K562 (cell line): ENCODE measurements at regions not wholly inside any gene's neighbourhood (a gene's known extent, or its start where the extent isn't known, plus 50 kb on each side); places are given as distances from the start of the nearest gene placed in this dataset.

Source experiments
- ATAC-seq: fragments of 200-7000 bp; cut with Tn5 transposase; 3 replicates; pipeline ENCODE4 v1.9.1; 2020; ENCODE audit warnings: moderate library complexity
- BruUV-seq: library from RNA; stranded (reverse); fragments of 400-500 nt; replicated peaks from 2 replicates; lab custom pipeline; 2021; lab: Mats Ljungman, UMichigan
- CTCF ChIA-PET: fragments of 300-600 bp; formaldehyde crosslinking; extraction: SDS; loops from one replicate; lab custom pipeline; 2021; ENCODE audit warnings: low intra/inter-chr PET ratio; lab: Yijun Ruan, JAX
- POLR2A ChIA-PET: fragments of 300-600, 350-650 bp; sonication (Branson Sonifier 250); formaldehyde crosslinking; extraction: SDS; loops from one replicate; lab custom pipeline; 2021; ENCODE audit warnings: antibody characterized with exemption, inconsistent platforms; lab: Yijun Ruan, JAX
- DNase-seq, 4 experiments: peaks; one replicate each; pipeline versions ENCODE4 v3.0.0 to v3.0.0-alpha.2; 2011 to 2018; ENCODE audit warnings: low spot score in 3 of 4, mixed read lengths in 3 of 4; ENCODE audit errors: extremely low read depth in 1 of 4
- FAIRE-seq: peaks from 2 replicates; lab custom pipeline; 2011; peaks lifted over from hg19 to GRCh38; lab: Jason Lieb, UNC
- H2AFZ ChIP-seq: 2 replicates; pipeline ENCODE4 v1.6.0; 2011; ENCODE audit warnings: low read depth, low read length, control low read depth, inconsistent platforms
- H3K27ac ChIP-seq: fragments of 200-600 bp; 3 replicates; pipeline ENCODE4 v1.8.0; 2011; ENCODE audit warnings: low read depth, mild to moderate bottlenecking, control low read depth, inconsistent platforms, low read length, moderate library complexity, mixed read lengths; ENCODE audit errors: extremely low read depth
- H3K27me3 ChIP-seq, 2 experiments: fragments of 300-600 bp in 1 of 2; 2 replicates in 1 of 2; 3 replicates in 1 of 2; pipeline versions ENCODE4 v1.6.0 to v1.8.0; 2011; ENCODE audit warnings: inconsistent platforms in 2 of 2, low read length in 2 of 2, mild to moderate bottlenecking in 1 of 2, mixed read lengths in 1 of 2, moderate library complexity in 1 of 2; ENCODE audit not compliant: control insufficient read depth in 2 of 2, insufficient read depth in 2 of 2
- H3K36me3 ChIP-seq: fragments of 300-600 bp; 3 replicates; pipeline ENCODE4 v1.8.0; 2011; ENCODE audit warnings: mild to moderate bottlenecking, low read length, inconsistent platforms; ENCODE audit not compliant: control insufficient read depth, insufficient read depth
- H3K4me1 ChIP-seq, 2 experiments: fragments of 200-600 bp in 1 of 2; replicated peaks in 1 of 2; 2 replicates in 1 of 2; 3 replicates in 1 of 2; pipeline versions ENCODE4 v1.5.1 to v1.8.0; 2011; ENCODE audit warnings: inconsistent platforms in 2 of 2, low read length in 2 of 2, mild to moderate bottlenecking in 1 of 2, mixed read lengths in 1 of 2, moderate library complexity in 1 of 2; ENCODE audit not compliant: control insufficient read depth in 2 of 2, insufficient read depth in 2 of 2
- H3K4me2 ChIP-seq: 2 replicates; pipeline ENCODE4 v1.6.1; 2011; ENCODE audit warnings: low read length, control low read depth, inconsistent platforms, mixed read lengths; ENCODE audit not compliant: insufficient read depth
- H3K4me3 ChIP-seq: fragments of 200-600 bp; sonication (generic), shearing (Covaris generic); 2 replicates; pipeline ENCODE4 v1.5.1; 2016; ENCODE audit warnings: control low read depth, inconsistent platforms
- H3K79me2 ChIP-seq: fragments of 200-600 bp; 3 replicates; pipeline ENCODE4 v1.8.0; 2011; ENCODE audit warnings: low read length, inconsistent platforms; ENCODE audit not compliant: control insufficient read depth, insufficient read depth
- H3K9ac ChIP-seq, 2 experiments: 2 replicates each; pipeline versions ENCODE4 v1.6.0 to v1.6.1; 2011; ENCODE audit warnings: low read depth in 2 of 2, low read length in 2 of 2, control low read depth in 1 of 2, inconsistent platforms in 1 of 2, mild to moderate bottlenecking in 1 of 2, mixed read lengths in 1 of 2; ENCODE audit not compliant: insufficient read depth in 1 of 2
- H3K9me1 ChIP-seq: one replicate; pipeline ENCODE4 v1.6.0; 2011; ENCODE audit warnings: inconsistent platforms, mild to moderate bottlenecking, low read length, moderate library complexity; ENCODE audit not compliant: control insufficient read depth, insufficient read depth
- H3K9me3 ChIP-seq: replicated peaks from 2 replicates; pipeline ENCODE4 v1.5.1; 2011; ENCODE audit warnings: low read depth, low read length, inconsistent platforms; ENCODE audit not compliant: control insufficient read depth, insufficient read depth
- H4K20me1 ChIP-seq: replicated peaks from 2 replicates; pipeline ENCODE4 v1.6.1; 2011; ENCODE audit warnings: low read length, inconsistent platforms, mixed read lengths; ENCODE audit not compliant: control insufficient read depth, insufficient read depth
- BRCA1 ChIP-seq, 2 experiments: fragments of 450-650 bp in 1 of 2; sonication (generic) in 1 of 2; formaldehyde crosslinking in 1 of 2; IDR thresholded peaks; 2 replicates each; pipeline versions ENCODE4 v1.5.0 to v1.6.1; 2017 to 2020; ENCODE audit warnings: mild to moderate bottlenecking in 1 of 2, missing genetic modification reagents in 1 of 2
- CREM ChIP-seq: IDR thresholded peaks from 2 replicates; pipeline ENCODE4 v1.6.1; 2014; ENCODE audit warnings: antibody characterized with exemption, low read depth
- DMBX1 ChIP-seq: fragments of 250-450 bp; sonication (Bioruptor Pico); IDR thresholded peaks from 2 replicates; pipeline ENCODE4 v1.8.0; 2022; ENCODE audit warnings: inconsistent platforms, mild to moderate bottlenecking, moderate library complexity, borderline replicate concordance
- E4F1 ChIP-seq: fragments of 250-450 bp; sonication (Bioruptor Pico); IDR thresholded peaks from 2 replicates; pipeline ENCODE4 v1.5.0; 2021; ENCODE audit warnings: mild to moderate bottlenecking, borderline replicate concordance
- GTF2F1 ChIP-seq: IDR thresholded peaks from 2 replicates; pipeline ENCODE4 v1.6.1; 2011; ENCODE audit warnings: low read depth, low read length, improper control_type of control experiment
- MITF ChIP-seq: IDR thresholded peaks from 2 replicates; pipeline ENCODE4 v1.6.1; 2014; ENCODE audit warnings: antibody characterized with exemption
- MNT ChIP-seq, 2 experiments: fragments of 450-650 bp; conservative IDR thresholded peaks; 2 replicates each; pipeline ENCODE4 v1.6.1; 2017; ENCODE audit warnings: mild to moderate bottlenecking in 2 of 2, moderate library complexity in 2 of 2
- NFATC3 ChIP-seq: fragments of 450-650 bp; IDR thresholded peaks from 2 replicates; pipeline ENCODE4 v1.6.1; 2017; ENCODE audit warnings: mild to moderate bottlenecking
- POLR2A ChIP-seq: fragments of 450-650 bp; conservative IDR thresholded peaks from 2 replicates; pipeline ENCODE4 v1.6.1; 2016
- POLR2B ChIP-seq: fragments of 450-650 bp; IDR thresholded peaks from 2 replicates; pipeline ENCODE4 v1.6.1; 2018; ENCODE audit warnings: low read depth; ENCODE audit not compliant: partially characterized antibody
- RBFOX2 ChIP-seq: fragments of 200-400 bp; formaldehyde crosslinking; IDR thresholded peaks from 2 replicates; pipeline ENCODE4 v1.6.1; 2017; ENCODE audit warnings: low read depth, mild to moderate bottlenecking, low read length, moderate library complexity
- RNF2 ChIP-seq: sonication (generic); IDR thresholded peaks from 2 replicates; pipeline ENCODE4 v1.6.1; 2016
- TFAP4 ChIP-seq: sonication (generic); formaldehyde crosslinking; IDR thresholded peaks from 2 replicates; pipeline ENCODE4 v1.8.0; 2022; ENCODE audit warnings: missing genetic modification reagents, mild to moderate bottlenecking, moderate library complexity, borderline replicate concordance
- ZNF699 ChIP-seq: fragments of 250-450 bp; sonication (Bioruptor Pico); IDR thresholded peaks from 2 replicates; pipeline ENCODE4 v1.8.0; 2021; ENCODE audit warnings: mild to moderate bottlenecking, moderate library complexity; ENCODE audit not compliant: insufficient replicate concordance
- WGBS: fragments of 100-300 bp; shearing (Covaris generic); methylation state at CpG from one replicate; pipeline ENCODE4 v1.1.6; 2016; ENCODE audit warnings: low coverage, mixed read lengths; ENCODE audit not compliant: insufficient coverage; ENCODE audit errors: missing lambda C conversion rate; 5-methylcytosine and 5-hydroxymethylcytosine counted together
- in situ Hi-C: fragments of 300-500 bp; cut with MboI; formaldehyde crosslinking; loops from 4 replicates; pipeline ENCODE4 v1.15.0; 2018; ENCODE audit warnings: inconsistent platforms, mixed read lengths
- intact Hi-C: fragments of 100-400 bp; cut with micrococcal nuclease; formaldehyde crosslinking; loops from 2 replicates; pipeline ENCODE4 v1.14.2; 2022

GRCh38 chr1:65728504-65728903, 64.2 kb upstream of the PDE4B start:
- in situ Hi-C loops, result no loop called here
- ChIA-PET CTCF (no interaction called here), POLR2A (no interaction called here)
- Histone ChIP-seq H3K9me1 (no peaks in the 10 kb centered on the region), H3K36me3 (no peaks in the 10 kb centered on the region), H3K79me2 (no peaks in the 10 kb centered on the region), H3K27ac (no peak overlapping the region), H4K20me1 (no peaks in the 10 kb centered on the region), H3K4me1 (no peaks in the 10 kb centered on the region; a peak in 1 of 5 replicates), H3K4me3 (no peak overlapping the region), H3K9me3 (no peaks in the 10 kb centered on the region), H3K9ac (no peak overlapping the region), H2AFZ (no peak overlapping the region), H3K4me2 (no peak overlapping the region), H3K27me3 (peaks cover 0 to 8% of the 10 kb centered on the region in 2 experiments; a peak in 1 of 5 replicates)
- ATAC-seq (no peak), FAIRE-seq (no peak), DNase-seq (peak in 2 of 4 experiments; percentile 13 to 15)
- BruUV-seq, result no TSS peak
- WGBS, result 1% methylated on average over 5 of the region's 5 CpGs
- intact Hi-C loops, result loop anchor here (10.0 kb wide), 1 partner anchor 716 kb away; no protein-coding TSS in a partner anchor
- TF ChIP-seq POLR2B, result no peak
- no peak for TF ChIP-seq E4F1 (CRISPR knock-in tag)
- TF ChIP-seq ZNF699 (CRISPR knock-in tag), result no peak
- TF ChIP-seq DMBX1, result no peak
- TF ChIP-seq MNT (conservative IDR thresholded peaks at IDR 0.05), result no peak
- no peak for TF ChIP-seq BRCA1 (IDR thresholded peaks at IDR 0.05)
- TF ChIP-seq BRCA1 (CRISPR knock-in tag; IDR thresholded peaks at IDR 0.05), result no peak
- no peak for TF ChIP-seq NFATC3
- TF ChIP-seq CREM, result no peak
- TF ChIP-seq RNF2, result no peak
- TF ChIP-seq POLR2A, result no peak
- TF ChIP-seq RBFOX2, result no peak
- TF ChIP-seq TFAP4 (CRISPR knock-in tag), result no peak
- no peak for TF ChIP-seq GTF2F1
- no peak for TF ChIP-seq MITF
